ENCODE measurements at regions not wholly inside any gene's neighbourhood (a gene's known extent, or its start where the extent isn't known, plus 50 kb on each side); places are given as distances from the start of the nearest gene placed in this dataset.

GRCh38 chr1:172809750-172810149 lies 150.8 kb downstream of the FASLG start:
- Mint-ChIP-seq H3K27me3 (no peaks in the 10 kb centered on the region), H3K4me3 (no peak overlapping the region), H3K36me3 (peaks cover 13% of the 10 kb centered on the region), H3K27ac (no peak overlapping the region), H3K4me1 (peaks cover 7% of the 10 kb centered on the region), H3K9me3 (peaks cover 16% of the 10 kb centered on the region)
- DNase-seq: no peak

- peaks cover 7% of the 10 kb centered on the region for H3K4me1 Mint-ChIP-seq
- H3K4me3 Mint-ChIP-seq: no peak overlapping the region
- DNase-seq: no peak
- H3K27ac Mint-ChIP-seq: no peak overlapping the region
- no peaks in the 10 kb centered on the region for H3K27me3 Mint-ChIP-seq
- peaks cover 23% of the 10 kb centered on the region for H3K9me3 Mint-ChIP-seq
- H3K36me3 Mint-ChIP-seq: peaks cover 15% of the 10 kb centered on the region
Observed at GRCh38 chr1:172810480-172811175, 151.7 kb downstream of the FASLG start.

GRCh38 chr1:172811694-172812093 lies 152.8 kb downstream of the FASLG start:
- H3K4me3 Mint-ChIP-seq: no peak overlapping the region
- H3K4me1 Mint-ChIP-seq: peaks cover 12% of the 10 kb centered on the region
- peaks cover 18% of the 10 kb centered on the region for H3K36me3 Mint-ChIP-seq
- peaks cover 25% of the 10 kb centered on the region for H3K9me3 Mint-ChIP-seq
- no peak overlapping the region for H3K27ac Mint-ChIP-seq
- H3K27me3 Mint-ChIP-seq: peaks cover 3% of the 10 kb centered on the region
- no peak for DNase-seq

GRCh38 chr1:172812118-172812517 lies 153.2 kb downstream of the FASLG start:
- peaks cover 27% of the 10 kb centered on the region for H3K9me3 Mint-ChIP-seq
- peaks cover 12% of the 10 kb centered on the region for H3K4me1 Mint-ChIP-seq
- no peak overlapping the region for H3K4me3 Mint-ChIP-seq
- H3K27ac Mint-ChIP-seq: no peak overlapping the region
- H3K36me3 Mint-ChIP-seq: peaks cover 20% of the 10 kb centered on the region
- H3K27me3 Mint-ChIP-seq: peaks cover 7% of the 10 kb centered on the region
- DNase-seq: no peak

- Mint-ChIP-seq H3K36me3 (peaks cover 15% of the 10 kb centered on the region), H3K27ac (no peak overlapping the region), H3K27me3 (peaks cover 8% of the 10 kb centered on the region), H3K4me1 (peaks cover 17% of the 10 kb centered on the region), H3K9me3 (peaks cover 22% of the 10 kb centered on the region), H3K4me3 (no peak overlapping the region)
- no peak for DNase-seq
Observed at GRCh38 chr1:172813330-172813729, 154.4 kb downstream of the FASLG start.

GRCh38 chr1:172814428-172814827 lies 155.5 kb downstream of the FASLG start:
- H3K4me1 Mint-ChIP-seq: peaks cover 28% of the 10 kb centered on the region
- H3K4me3 Mint-ChIP-seq: no peak overlapping the region
- DNase-seq: no peak
- no peak overlapping the region for H3K27ac Mint-ChIP-seq
- H3K9me3 Mint-ChIP-seq: peaks cover 22% of the 10 kb centered on the region
- H3K36me3 Mint-ChIP-seq: peaks cover 15% of the 10 kb centered on the region
- H3K27me3 Mint-ChIP-seq: peaks cover 8% of the 10 kb centered on the region

- Mint-ChIP-seq H3K4me1 (peaks cover 39% of the 10 kb centered on the region), H3K27me3 (peaks cover 8% of the 10 kb centered on the region), H3K36me3 (peaks cover 15% of the 10 kb centered on the region), H3K9me3 (peaks cover 22% of the 10 kb centered on the region), H3K4me3 (no peak overlapping the region), H3K27ac (no peak overlapping the region)
- no peak for DNase-seq
Observed at GRCh38 chr1:172815740-172816139, 156.8 kb downstream of the FASLG start.

GRCh38 chr1:172818841-172819527 lies 160.1 kb downstream of the FASLG start:
- H3K4me3 Mint-ChIP-seq: peak overlapping the region; percentile 49
- H3K27ac Mint-ChIP-seq: peak overlapping the region; percentile 87
- H3K4me1 Mint-ChIP-seq: peaks cover 32% of the 10 kb centered on the region

GRCh38 chr1:172820475-172821158 lies 161.7 kb downstream of the FASLG start:
- Mint-ChIP-seq H3K4me1 (peaks cover 32% of the 10 kb centered on the region), H3K36me3 (peaks cover 7% of the 10 kb centered on the region), H3K27ac (no peak overlapping the region), H3K4me3 (no peak overlapping the region), H3K27me3 (peaks cover 18% of the 10 kb centered on the region), H3K9me3 (peaks cover 8% of the 10 kb centered on the region)
- DNase-seq: no peak

More at GRCh38 chr1:172818841-172819527, 160.1 kb downstream of the FASLG start:
- Mint-ChIP-seq H3K27me3 (peaks cover 18% of the 10 kb centered on the region), H3K9me3 (peaks cover 16% of the 10 kb centered on the region), H3K36me3 (peaks cover 9% of the 10 kb centered on the region)
- peak; percentile 68 for DNase-seq

GRCh38 chr1:172821609-172822274 lies 162.8 kb downstream of the FASLG start:
- Mint-ChIP-seq H3K4me3 (no peak overlapping the region), H3K27me3 (peaks cover 14% of the 10 kb centered on the region), H3K9me3 (peaks cover 2% of the 10 kb centered on the region), H3K27ac (no peak overlapping the region), H3K4me1 (peaks cover 27% of the 10 kb centered on the region), H3K36me3 (peaks cover 2% of the 10 kb centered on the region)
- DNase-seq: no peak

- Mint-ChIP-seq H3K9me3 (no peaks in the 10 kb centered on the region), H3K36me3 (no peaks in the 10 kb centered on the region), H3K27me3 (peaks cover 10% of the 10 kb centered on the region), H3K27ac (no peak overlapping the region), H3K4me3 (no peak overlapping the region), H3K4me1 (peaks cover 25% of the 10 kb centered on the region)
- DNase-seq: no peak
Observed at GRCh38 chr1:172822886-172823285, 164.0 kb downstream of the FASLG start.

- DNase-seq: no peak
- H3K4me1 Mint-ChIP-seq: peaks cover 21% of the 10 kb centered on the region
- H3K36me3 Mint-ChIP-seq: no peaks in the 10 kb centered on the region
- H3K27me3 Mint-ChIP-seq: peaks cover 10% of the 10 kb centered on the region
- no peak overlapping the region for H3K4me3 Mint-ChIP-seq
- no peak overlapping the region for H3K27ac Mint-ChIP-seq
- H3K9me3 Mint-ChIP-seq: no peaks in the 10 kb centered on the region
Observed at GRCh38 chr1:172823534-172823933, 164.6 kb downstream of the FASLG start.

GRCh38 chr1:172824209-172824608 lies 165.3 kb downstream of the FASLG start:
- Mint-ChIP-seq H3K27me3 (peaks cover 10% of the 10 kb centered on the region), H3K36me3 (no peaks in the 10 kb centered on the region), H3K9me3 (no peaks in the 10 kb centered on the region), H3K27ac (no peak overlapping the region), H3K4me3 (no peak overlapping the region), H3K4me1 (peaks cover 14% of the 10 kb centered on the region)
- DNase-seq: no peak

GRCh38 chr1:172826096-172826741 lies 167.3 kb downstream of the FASLG start:
- no peaks in the 10 kb centered on the region for H3K36me3 Mint-ChIP-seq
- peaks cover 2% of the 10 kb centered on the region for H3K4me1 Mint-ChIP-seq
- H3K27ac Mint-ChIP-seq: no peak overlapping the region
- H3K27me3 Mint-ChIP-seq: peaks cover 15% of the 10 kb centered on the region
- no peak overlapping the region for H3K4me3 Mint-ChIP-seq
- DNase-seq: no peak
- peaks cover 5% of the 10 kb centered on the region for H3K9me3 Mint-ChIP-seq

Data from activated naive CD8-positive, alpha-beta T cell treated with anti-CD3 and anti-CD28 coated beads for 36 hours (primary cell).